Transverse colon (tissue), 4 donors: ENCODE measurements at regions not wholly inside any gene's neighbourhood (a gene's known extent, or its start where the extent isn't known, plus 50 kb on each side); places are given as distances from the start of the nearest gene placed in this dataset.

Source experiments
- CTCF ChIP-seq, 5 experiments: fragments of 200-600 bp in 3 of 5; fragments of 450-650 bp in 2 of 5; sonication (generic) in 3 of 5; IDR thresholded peaks; 1 replicate in 2 of 5; 2 replicates in 3 of 5; pipeline ENCODE4 v1.5.1; 2016 to 2017; ENCODE audit warnings: antibody characterized with exemption in 5 of 5, inconsistent platforms in 3 of 5, mild to moderate bottlenecking in 2 of 5, moderate library complexity in 1 of 5
- POLR2AphosphoS5 ChIP-seq, 3 donors: sonication (generic); formaldehyde crosslinking; IDR thresholded peaks; one replicate each; pipeline ENCODE4 v1.6.1; 2016; ENCODE audit warnings: antibody characterized with exemption in 3 of 3

GRCh38 chr20:54920491-54920890 lies 445.1 kb downstream of the DOK5 start:
- TF ChIP-seq CTCF (IDR thresholded peaks at IDR 0.05) (no peak), POLR2AphosphoS5 (IDR thresholded peaks at IDR 0.05) (no peak)
